22Rv1 (cell line): ENCODE measurements at regions not wholly inside any gene's neighbourhood (a gene's known extent, or its start where the extent isn't known, plus 50 kb on each side); places are given as distances from the start of the nearest gene placed in this dataset.

Source experiments
- ZFX ChIP-seq: fragments of 450-650 bp; IDR thresholded peaks from 2 replicates; pipeline ENCODE4 v1.6.1; 2017; ENCODE audit warnings: antibody characterized with exemption, borderline replicate concordance
- TF ChIP-seq, protein P1 (sequence below): fragments of 450-650 bp; IDR thresholded peaks from 2 replicates; pipeline ENCODE4 v1.5.1; 2017; ENCODE audit warnings: mild to moderate bottlenecking

DNA sequence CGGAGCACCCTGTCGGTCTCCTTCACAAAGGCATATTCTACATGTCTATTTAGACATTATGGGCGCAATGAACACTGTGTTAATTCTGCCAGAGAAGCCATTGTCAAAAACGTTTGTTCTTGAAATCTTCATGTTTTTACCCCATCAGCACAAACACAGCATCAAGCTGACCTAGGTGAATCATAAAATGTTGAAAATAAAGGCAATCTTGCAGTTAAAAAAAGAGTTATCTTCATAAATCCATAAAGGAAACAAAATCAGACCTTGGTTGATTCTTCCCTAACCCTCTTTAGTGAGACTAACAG lies 154.9 kb downstream of the DIO2 start:
- TF ChIP-seq, protein P1, sequence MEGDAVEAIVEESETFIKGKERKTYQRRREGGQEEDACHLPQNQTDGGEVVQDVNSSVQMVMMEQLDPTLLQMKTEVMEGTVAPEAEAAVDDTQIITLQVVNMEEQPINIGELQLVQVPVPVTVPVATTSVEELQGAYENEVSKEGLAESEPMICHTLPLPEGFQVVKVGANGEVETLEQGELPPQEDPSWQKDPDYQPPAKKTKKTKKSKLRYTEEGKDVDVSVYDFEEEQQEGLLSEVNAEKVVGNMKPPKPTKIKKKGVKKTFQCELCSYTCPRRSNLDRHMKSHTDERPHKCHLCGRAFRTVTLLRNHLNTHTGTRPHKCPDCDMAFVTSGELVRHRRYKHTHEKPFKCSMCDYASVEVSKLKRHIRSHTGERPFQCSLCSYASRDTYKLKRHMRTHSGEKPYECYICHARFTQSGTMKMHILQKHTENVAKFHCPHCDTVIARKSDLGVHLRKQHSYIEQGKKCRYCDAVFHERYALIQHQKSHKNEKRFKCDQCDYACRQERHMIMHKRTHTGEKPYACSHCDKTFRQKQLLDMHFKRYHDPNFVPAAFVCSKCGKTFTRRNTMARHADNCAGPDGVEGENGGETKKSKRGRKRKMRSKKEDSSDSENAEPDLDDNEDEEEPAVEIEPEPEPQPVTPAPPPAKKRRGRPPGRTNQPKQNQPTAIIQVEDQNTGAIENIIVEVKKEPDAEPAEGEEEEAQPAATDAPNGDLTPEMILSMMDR = peak; percentile 36
- no peak for TF ChIP-seq ZFX
